NCI-H82 treated with DMSO at 0.1 percent for 48 hours (cell line): ENCODE measurements at regions not wholly inside any gene's neighbourhood (a gene's known extent, or its start where the extent isn't known, plus 50 kb on each side); places are given as distances from the start of the nearest gene placed in this dataset.

Experiments used
- DNase-seq: peaks from one replicate; lab custom pipeline; 2025; ENCODE audit not compliant: unreplicated experiment; lab: John Stamatoyannopoulos, UW

- DNase-seq: no peak
Measured at GRCh38 chr7:131235489-131236317, 92.0 kb upstream of the MKLN1 start.

GRCh38 chr7:131236318-131236672, 91.4 kb upstream of the MKLN1 start:
- DNase-seq: no peak

- DNase-seq: no peak
Measured at GRCh38 chr7:131238347-131238931, 89.2 kb upstream of the MKLN1 start.

- DNase-seq: no peak
Measured at GRCh38 chr7:131241386-131241785, 86.3 kb upstream of the MKLN1 start.

GRCh38 chr7:131242123-131242650, 85.5 kb upstream of the MKLN1 start:
- DNase-seq: no peak

DNA sequence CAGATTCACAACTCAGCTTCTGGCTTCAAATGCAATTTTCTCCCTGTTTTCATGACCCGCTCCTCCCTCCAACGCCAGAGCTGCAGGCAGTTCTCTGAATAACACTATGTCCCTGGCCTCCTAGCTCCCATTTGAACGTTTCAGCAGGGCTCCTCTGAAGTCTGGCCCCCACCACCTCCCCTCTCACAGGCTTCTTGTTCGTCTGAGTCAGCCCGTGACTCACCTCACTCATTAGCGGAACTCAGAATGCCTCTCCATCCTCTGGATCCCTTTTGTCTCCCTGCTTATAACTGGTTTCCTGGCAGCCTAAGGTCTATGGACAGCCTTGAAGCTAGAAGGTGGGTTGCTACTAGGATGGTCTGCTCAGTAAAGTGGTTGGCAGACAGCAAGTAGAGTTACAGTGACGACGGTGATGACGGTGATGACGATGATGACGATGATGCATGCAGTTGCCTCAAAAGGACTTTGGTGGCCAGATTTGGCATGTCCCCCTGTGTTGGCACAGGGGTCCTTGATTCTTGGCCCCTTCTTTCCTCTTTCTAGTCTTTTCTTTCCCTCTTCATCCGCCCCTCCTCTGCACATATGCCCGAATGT, 83.3 kb upstream of the MKLN1 start:
- DNase-seq: no peak

DNA sequence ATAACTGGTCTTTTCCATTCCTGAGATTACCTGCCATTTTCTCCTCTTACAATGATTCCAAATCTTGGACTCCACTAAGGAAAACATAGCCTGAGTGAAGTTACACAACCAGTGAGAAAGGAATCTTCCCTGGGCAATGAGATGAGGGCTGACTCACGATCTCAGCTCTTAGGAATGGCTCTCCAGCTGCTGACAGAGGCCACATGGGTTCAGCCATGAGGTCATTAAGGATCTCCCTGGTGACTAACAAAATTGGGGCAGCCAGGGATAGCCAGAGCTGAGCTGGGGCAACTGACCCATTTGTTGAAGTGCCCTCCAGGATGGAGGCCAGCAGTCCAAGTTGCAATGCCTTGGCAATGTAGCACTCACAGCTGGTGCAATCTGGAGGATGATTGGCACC, 78.7 kb upstream of the MKLN1 start:
- no peak for DNase-seq

DNA sequence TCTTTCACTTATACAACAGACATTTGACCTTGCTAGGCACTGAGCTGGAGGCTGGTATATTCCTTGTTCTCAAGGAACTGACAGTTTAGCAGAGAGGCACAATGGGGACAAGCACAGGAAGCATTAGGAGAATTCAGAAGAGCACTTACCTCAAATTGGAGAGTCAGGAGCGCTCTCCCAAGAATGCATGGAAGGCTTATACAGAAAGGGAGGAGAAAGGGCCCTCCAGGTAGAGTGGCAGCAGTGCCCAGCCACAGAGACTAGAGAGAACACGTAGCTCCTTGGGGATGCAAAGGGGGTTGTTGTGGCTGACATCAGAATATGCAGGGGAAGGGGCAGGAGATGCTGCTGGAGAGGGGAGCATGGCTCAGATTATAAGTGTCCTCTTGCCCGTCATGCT, 78.2 kb upstream of the MKLN1 start:
- DNase-seq: no peak

DNA sequence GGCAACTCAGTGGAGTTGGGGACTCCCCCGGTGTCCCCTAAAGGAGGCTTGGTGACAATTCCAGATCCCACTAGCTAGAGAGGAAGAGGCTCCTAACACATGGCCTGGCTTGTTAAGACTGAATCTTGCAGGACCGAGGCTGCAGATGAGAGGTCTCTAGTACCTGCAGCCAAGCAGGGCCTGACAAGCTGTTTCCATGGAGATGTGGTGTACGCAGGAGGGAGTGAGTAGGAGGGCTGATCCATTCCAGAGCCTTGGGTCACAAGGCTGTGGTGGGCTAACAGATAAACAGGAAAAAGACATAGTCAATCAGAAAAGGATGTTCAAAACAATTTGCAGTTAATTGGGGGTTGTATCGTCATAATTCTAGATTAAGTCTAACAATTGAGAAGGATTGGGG, 77.3 kb upstream of the MKLN1 start:
- no peak for DNase-seq

GRCh38 chr7:131251371-131251770, 76.3 kb upstream of the MKLN1 start:
- no peak for DNase-seq

DNA sequence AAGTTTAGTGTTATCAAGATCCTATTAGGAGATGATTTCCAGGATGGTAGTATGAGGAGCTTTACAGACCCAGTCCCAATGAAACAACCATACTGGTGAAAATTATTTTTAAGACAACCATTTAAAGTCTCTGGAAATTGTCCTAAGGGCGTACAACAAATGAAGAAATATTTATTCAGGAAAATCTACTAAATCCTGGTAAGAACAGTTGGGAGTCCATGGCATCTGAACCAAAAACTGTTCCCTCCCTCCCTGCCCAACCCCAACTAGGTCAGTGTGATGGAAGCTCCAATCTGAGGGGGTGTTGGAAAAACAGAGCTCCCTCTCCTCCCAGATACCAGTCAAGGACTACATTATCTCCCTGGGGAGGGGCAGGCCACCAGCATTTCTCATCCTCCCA, 74.7 kb upstream of the MKLN1 start:
- no peak for DNase-seq

- DNase-seq: no peak
Measured at GRCh38 chr7:131254211-131254610, 73.5 kb upstream of the MKLN1 start.

GRCh38 chr7:131255242-131255641, 72.4 kb upstream of the MKLN1 start:
- DNase-seq: no peak

DNA sequence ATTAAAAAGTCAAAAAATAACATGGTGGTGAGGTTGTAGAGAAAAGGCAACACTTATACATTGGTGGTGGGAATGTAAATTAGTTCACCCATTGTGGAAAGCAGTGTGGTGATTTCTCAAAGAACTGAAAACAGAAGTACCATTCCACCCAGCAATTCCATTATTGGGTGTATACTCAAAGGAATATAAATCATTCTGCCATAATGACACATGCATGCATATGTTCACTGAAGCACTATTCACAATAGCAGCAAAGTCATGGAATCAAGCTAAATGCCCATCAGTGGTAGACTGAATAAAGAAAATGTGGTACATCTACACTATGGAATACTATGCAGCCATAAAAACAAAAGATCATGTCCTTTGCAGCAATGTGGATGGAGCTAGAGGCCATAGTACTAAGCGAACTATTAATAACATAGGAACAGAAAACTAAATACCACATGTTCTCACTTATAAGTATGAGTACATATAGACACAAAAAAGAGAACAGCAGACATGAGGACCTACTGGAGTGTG, 66.1 kb upstream of the MKLN1 start:
- DNase-seq: no peak

GRCh38 chr7:131265227-131265626, 62.4 kb upstream of the MKLN1 start:
- no peak for DNase-seq

GRCh38 chr7:131267631-131268030, 60.0 kb upstream of the MKLN1 start:
- DNase-seq: no peak

GRCh38 chr7:131268906-131269305, 58.8 kb upstream of the MKLN1 start:
- no peak for DNase-seq

- DNase-seq: no peak
Measured at GRCh38 chr7:131272086-131272485, 55.6 kb upstream of the MKLN1 start.

DNA sequence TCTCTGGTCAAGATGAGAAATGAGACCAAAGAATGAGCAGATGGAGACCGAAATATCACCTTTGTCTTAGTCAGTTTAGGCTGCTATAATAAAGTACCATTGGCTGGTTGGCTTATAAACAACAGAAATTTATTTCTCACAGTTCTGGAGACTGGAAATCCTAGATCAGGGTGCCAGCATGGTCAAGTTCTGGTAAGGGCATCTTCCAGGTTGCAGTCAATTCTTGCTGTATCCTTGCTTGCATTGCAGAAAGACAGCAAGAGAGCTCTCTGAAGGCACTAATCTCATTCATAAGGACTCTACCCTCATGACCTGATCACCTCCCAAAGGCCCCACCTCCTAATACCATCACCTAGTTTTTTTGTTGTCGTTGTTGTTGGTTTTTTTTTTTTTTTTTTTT, 52.7 kb upstream of the MKLN1 start:
- no peak for DNase-seq

DNA sequence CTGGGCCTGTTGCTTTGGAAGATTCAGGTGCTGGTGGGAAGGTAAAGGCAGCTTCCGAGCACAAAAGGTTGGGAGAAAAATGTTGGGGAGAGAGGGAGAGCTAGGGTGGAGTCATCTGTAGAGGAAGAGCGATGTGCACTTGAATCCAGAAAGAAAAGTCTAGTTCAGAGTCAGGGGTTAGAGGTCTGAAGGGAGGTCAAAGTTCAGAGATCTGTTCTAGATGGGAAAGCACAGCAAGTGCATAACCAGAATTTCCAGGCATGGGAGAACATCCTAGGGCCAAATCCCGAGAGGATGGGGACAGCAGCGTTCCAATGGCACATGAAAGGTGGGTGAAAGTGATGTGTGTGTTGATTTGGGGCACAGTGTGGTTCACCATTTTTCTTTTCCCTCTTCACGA, 51.5 kb upstream of the MKLN1 start:
- no peak for DNase-seq

GRCh38 chr7:131276748-131277147, 50.9 kb upstream of the MKLN1 start:
- no peak for DNase-seq
